HepG2 (cell line): ENCODE measurements at regions not wholly inside any gene's neighbourhood (a gene's known extent, or its start where the extent isn't known, plus 50 kb on each side); places are given as distances from the start of the nearest gene placed in this dataset.

Experiments
- ATAC-seq: fragments of 200-7000 bp; cut with Tn5 transposase; 3 replicates; pipeline ENCODE4 v1.9.1; 2020; ENCODE audit warnings: mild to moderate bottlenecking, moderate library complexity
- BruUV-seq: library from RNA; stranded (reverse); fragments of 400-500 nt; replicated peaks from 2 replicates; lab custom pipeline; 2021; lab: Mats Ljungman, UMichigan
- CTCF ChIA-PET: fragments of 300-600 bp; formaldehyde crosslinking; extraction: SDS; loops from one replicate; lab custom pipeline; 2021; ENCODE audit warnings: low total read pairs, inconsistent platforms, low intra/inter-chr PET ratio; lab: Yijun Ruan, JAX
- POLR2A ChIA-PET: fragments of 350-600 bp; sonication (Branson Sonifier 250); formaldehyde crosslinking; loops from one replicate; lab custom pipeline; 2020; ENCODE audit warnings: antibody characterized with exemption, inconsistent platforms; lab: Yijun Ruan, JAX
- DNase-seq: peaks from one replicate; pipeline ENCODE4 v3.0.0-alpha.2; 2015; ENCODE audit warnings: low spot score
- FAIRE-seq: peaks from 3 replicates; lab custom pipeline; 2011; peaks lifted over from hg19 to GRCh38; lab: Jason Lieb, UNC
- H2AFZ ChIP-seq: one replicate; pipeline ENCODE4 v1.6.1; 2011; ENCODE audit warnings: low read length, inconsistent platforms
- H3K27ac ChIP-seq: fragments of 300-600 bp; 3 replicates; pipeline ENCODE4 v1.8.0; 2011; ENCODE audit warnings: mixed run types, mild to moderate bottlenecking, mixed read lengths, low read length, inconsistent platforms; ENCODE audit not compliant: insufficient read depth; ENCODE audit errors: extremely low read length
- H3K27me3 ChIP-seq, 2 experiments: fragments of 200-600 bp in 1 of 2; 2 replicates in 1 of 2; 3 replicates in 1 of 2; pipeline versions ENCODE4 v1.6.0 to v1.8.0; 2011; ENCODE audit warnings: low read length in 2 of 2, mild to moderate bottlenecking in 2 of 2, moderate library complexity in 2 of 2, inconsistent platforms in 1 of 2; ENCODE audit not compliant: insufficient read depth in 2 of 2, control insufficient read depth in 1 of 2
- H3K36me3 ChIP-seq, 2 experiments: fragments of 200-600 bp in 1 of 2; replicated peaks in 1 of 2; 2 replicates in 1 of 2; 3 replicates in 1 of 2; pipeline versions ENCODE4 v1.5.1 to v1.8.0; 2011; ENCODE audit warnings: low read length in 2 of 2, inconsistent platforms in 1 of 2; ENCODE audit not compliant: insufficient read depth in 2 of 2, control insufficient read depth in 1 of 2
- H3K4me1 ChIP-seq: 2 replicates; pipeline ENCODE4 v1.5.1; 2012; ENCODE audit warnings: low read length, inconsistent platforms; ENCODE audit not compliant: insufficient read depth
- H3K4me2 ChIP-seq: 2 replicates; pipeline ENCODE4 v1.6.0; 2011; ENCODE audit warnings: low read depth, low read length, inconsistent platforms
- H3K4me3 ChIP-seq, 3 experiments: fragments of 200-600 bp in 1 of 3; sonication (generic), shearing (Covaris generic) in 1 of 3; replicated peaks in 1 of 3; 2 replicates each; pipeline ENCODE4 v1.5.1; 2011 to 2016; ENCODE audit warnings: low read length in 3 of 3, inconsistent platforms in 2 of 3, low read depth in 2 of 3, mild to moderate bottlenecking in 2 of 3, control low read depth in 1 of 3, mixed read lengths in 1 of 3; ENCODE audit not compliant: insufficient read depth in 1 of 3
- H3K79me2 ChIP-seq: one replicate; pipeline ENCODE4 v1.6.1; 2011; ENCODE audit warnings: low read length, inconsistent platforms; ENCODE audit not compliant: insufficient read depth
- H3K9ac ChIP-seq: 2 replicates; pipeline ENCODE4 v1.6.0; 2011; ENCODE audit warnings: mild to moderate bottlenecking, low read depth, low read length, inconsistent platforms; ENCODE audit not compliant: insufficient read depth
- H3K9me3 ChIP-seq: 2 replicates; pipeline ENCODE4 v1.5.1; 2012; ENCODE audit warnings: mild to moderate bottlenecking, low read length
- H4K20me1 ChIP-seq: 2 replicates; pipeline ENCODE4 v1.6.0; 2011; ENCODE audit warnings: inconsistent platforms, mild to moderate bottlenecking, low read length, moderate library complexity; ENCODE audit not compliant: insufficient read depth
- CEBPB ChIP-seq: IDR thresholded peaks from 2 replicates; pipeline ENCODE4 v1.6.1; 2011; ENCODE audit warnings: low read depth, low read length, improper control_type of control experiment, borderline replicate concordance
- ELF3 ChIP-seq: IDR thresholded peaks from 2 replicates; pipeline ENCODE4 v1.6.1; 2016; ENCODE audit warnings: missing genetic modification reagents, missing compliant biosample characterization
- HMGA1 ChIP-seq: sonication (generic); formaldehyde crosslinking; conservative IDR thresholded peaks from 2 replicates; pipeline ENCODE4 v1.4.0; 2020; ENCODE audit warnings: missing genetic modification reagents
- NR2C2 ChIP-seq: sonication (generic); formaldehyde crosslinking; IDR thresholded peaks from 2 replicates; pipeline ENCODE4 v1.4.0; 2020; ENCODE audit warnings: missing genetic modification reagents, mild to moderate bottlenecking, moderate library complexity, borderline replicate concordance
- REXO4 ChIP-seq: sonication (generic); formaldehyde crosslinking; IDR thresholded peaks from 2 replicates; pipeline ENCODE4 v1.8.0; 2022; ENCODE audit warnings: missing genetic modification reagents, mild to moderate bottlenecking, borderline replicate concordance
- SETDB1 ChIP-seq: sonication (generic); formaldehyde crosslinking; IDR thresholded peaks from 2 replicates; pipeline ENCODE4 v1.5.1; 2020; ENCODE audit warnings: missing genetic modification reagents, mild to moderate bottlenecking, borderline replicate concordance
- SP5 ChIP-seq: IDR thresholded peaks from 2 replicates; pipeline ENCODE4 v1.6.1; 2016; ENCODE audit warnings: low read depth, borderline replicate concordance
- TBX2 ChIP-seq: sonication (generic); formaldehyde crosslinking; IDR thresholded peaks from 2 replicates; pipeline ENCODE4 v1.5.0; 2020; ENCODE audit warnings: missing genetic modification reagents, mild to moderate bottlenecking, borderline replicate concordance
- XBP1 ChIP-seq: sonication (generic); formaldehyde crosslinking; IDR thresholded peaks from 2 replicates; pipeline ENCODE4 v1.5.0; 2020; ENCODE audit warnings: missing genetic modification reagents
- ZNF160 ChIP-seq: sonication (generic); formaldehyde crosslinking; IDR thresholded peaks from 2 replicates; pipeline ENCODE4 v1.8.0; 2022; ENCODE audit warnings: mild to moderate bottlenecking, inconsistent platforms, missing genetic modification reagents
- ZNF24 ChIP-seq: fragments of 450-650 bp; IDR thresholded peaks from 2 replicates; pipeline ENCODE4 v1.6.1; 2017; ENCODE audit warnings: antibody characterized with exemption, mild to moderate bottlenecking
- ZNF878 ChIP-seq: sonication (generic); formaldehyde crosslinking; IDR thresholded peaks from 2 replicates; pipeline ENCODE4 v1.8.1; 2023; ENCODE audit warnings: mild to moderate bottlenecking, missing genetic modification reagents, moderate library complexity
- ZNF891 ChIP-seq: sonication (generic); formaldehyde crosslinking; IDR thresholded peaks from 2 replicates; pipeline ENCODE4 v1.5.0; 2020; ENCODE audit warnings: mild to moderate bottlenecking, missing genetic modification reagents
- WGBS: methylation state at CpG from one replicate; pipeline ENCODE4 v1.1.6; 2017; ENCODE audit warnings: low lambda C conversion rate; 5-methylcytosine and 5-hydroxymethylcytosine counted together
- in situ Hi-C: cut with HindIII; loops from 2 replicates; pipeline ENCODE4 v1.10.0; 2017; ENCODE audit warnings: low pct_unique_long_range_greater_than_20kb; ENCODE audit not compliant: extremely low pct_ligation_motif_present
- intact Hi-C: fragments of 100-400 bp; cut with micrococcal nuclease; formaldehyde crosslinking; loops from one replicate; pipeline ENCODE4 v1.10.0; 2022; ENCODE audit not compliant: unreplicated experiment
- TF ChIP-seq, protein P1 (sequence below): sonication (generic); formaldehyde crosslinking; conservative IDR thresholded peaks from 2 replicates; pipeline ENCODE4 v1.4.0; 2020; ENCODE audit warnings: mild to moderate bottlenecking, missing genetic modification reagents, moderate library complexity
- TF ChIP-seq, protein P2 (sequence below): sonication (generic); formaldehyde crosslinking; conservative IDR thresholded peaks from 2 replicates; pipeline ENCODE4 v1.8.0; 2022; ENCODE audit warnings: missing genetic modification reagents
- TF ChIP-seq, protein P3 (sequence below): sonication (generic); formaldehyde crosslinking; IDR thresholded peaks from 2 replicates; pipeline ENCODE4 v1.5.1; 2020; ENCODE audit warnings: mild to moderate bottlenecking, missing genetic modification reagents, borderline replicate concordance
- TF ChIP-seq, protein P4 (sequence below): sonication (generic); formaldehyde crosslinking; IDR thresholded peaks from 2 replicates; pipeline ENCODE4 v1.4.0; 2020; ENCODE audit warnings: mild to moderate bottlenecking, low read depth, missing genetic modification reagents

DNA sequence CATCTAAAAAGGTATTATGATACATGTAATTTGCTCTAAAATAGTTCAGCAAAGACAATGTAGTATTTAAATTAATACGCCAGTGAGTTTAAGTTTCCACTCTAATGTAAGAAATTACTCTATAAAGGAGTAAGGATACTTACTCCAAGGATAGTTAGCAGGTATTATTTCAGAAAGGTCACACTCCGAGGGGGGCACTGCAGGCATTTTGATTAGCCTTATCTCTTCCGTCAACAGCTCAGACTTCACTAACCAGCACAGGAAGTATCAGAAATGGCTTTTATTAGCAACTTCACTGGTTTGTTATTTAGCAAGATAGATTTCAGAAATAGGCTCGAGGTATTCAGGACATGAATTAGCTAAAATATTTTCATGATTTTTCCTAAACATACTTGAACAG, 127.0 kb downstream of the COX18 start (continued):
- TF ChIP-seq CEBPB, result no peak
- TF ChIP-seq, protein P1, sequence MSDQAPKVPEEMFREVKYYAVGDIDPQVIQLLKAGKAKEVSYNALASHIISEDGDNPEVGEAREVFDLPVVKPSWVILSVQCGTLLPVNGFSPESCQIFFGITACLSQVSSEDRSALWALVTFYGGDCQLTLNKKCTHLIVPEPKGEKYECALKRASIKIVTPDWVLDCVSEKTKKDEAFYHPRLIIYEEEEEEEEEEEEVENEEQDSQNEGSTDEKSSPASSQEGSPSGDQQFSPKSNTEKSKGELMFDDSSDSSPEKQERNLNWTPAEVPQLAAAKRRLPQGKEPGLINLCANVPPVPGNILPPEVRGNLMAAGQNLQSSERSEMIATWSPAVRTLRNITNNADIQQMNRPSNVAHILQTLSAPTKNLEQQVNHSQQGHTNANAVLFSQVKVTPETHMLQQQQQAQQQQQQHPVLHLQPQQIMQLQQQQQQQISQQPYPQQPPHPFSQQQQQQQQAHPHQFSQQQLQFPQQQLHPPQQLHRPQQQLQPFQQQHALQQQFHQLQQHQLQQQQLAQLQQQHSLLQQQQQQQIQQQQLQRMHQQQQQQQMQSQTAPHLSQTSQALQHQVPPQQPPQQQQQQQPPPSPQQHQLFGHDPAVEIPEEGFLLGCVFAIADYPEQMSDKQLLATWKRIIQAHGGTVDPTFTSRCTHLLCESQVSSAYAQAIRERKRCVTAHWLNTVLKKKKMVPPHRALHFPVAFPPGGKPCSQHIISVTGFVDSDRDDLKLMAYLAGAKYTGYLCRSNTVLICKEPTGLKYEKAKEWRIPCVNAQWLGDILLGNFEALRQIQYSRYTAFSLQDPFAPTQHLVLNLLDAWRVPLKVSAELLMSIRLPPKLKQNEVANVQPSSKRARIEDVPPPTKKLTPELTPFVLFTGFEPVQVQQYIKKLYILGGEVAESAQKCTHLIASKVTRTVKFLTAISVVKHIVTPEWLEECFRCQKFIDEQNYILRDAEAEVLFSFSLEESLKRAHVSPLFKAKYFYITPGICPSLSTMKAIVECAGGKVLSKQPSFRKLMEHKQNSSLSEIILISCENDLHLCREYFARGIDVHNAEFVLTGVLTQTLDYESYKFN (CRISPR knock-in tag), result no peak
- no peak for TF ChIP-seq SP5

DNA sequence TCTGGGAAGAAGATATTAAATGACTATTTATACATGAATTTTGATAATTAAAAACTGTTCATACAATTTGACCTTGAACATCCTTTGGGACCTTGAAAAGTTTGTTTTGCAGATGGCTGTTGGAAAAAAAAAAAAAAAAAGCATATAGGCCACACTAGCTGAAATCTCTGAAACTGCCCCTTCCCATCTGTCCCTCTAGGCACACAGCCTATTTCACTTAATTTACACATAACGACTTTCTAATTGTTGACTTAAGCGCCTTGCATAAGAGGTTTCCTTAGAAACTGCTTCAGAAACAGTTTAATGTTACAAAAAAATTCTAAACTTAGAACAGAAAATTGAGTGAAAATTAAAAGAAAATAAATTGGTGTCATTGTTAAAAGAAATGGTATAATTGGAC, 131.0 kb downstream of the COX18 start:
- H3K4me2 ChIP-seq, result no peak overlapping the region
- 2% methylated on average over 2 of the region's 2 CpGs for WGBS
- FAIRE-seq (no peak), ATAC-seq (no peak), DNase-seq (no peak)
- no peaks in the 10 kb centered on the region for H3K27me3 ChIP-seq
- intact Hi-C loops, result no loop called here
- no peak overlapping the region for H3K27ac ChIP-seq
- H3K79me2 ChIP-seq, result no peaks in the 10 kb centered on the region
- no TSS peak for BruUV-seq
- H3K4me1 ChIP-seq, result no peaks in the 10 kb centered on the region
- H3K36me3 ChIP-seq, result no peaks in the 10 kb centered on the region
- no peak overlapping the region for H3K4me3 ChIP-seq
- H2AFZ ChIP-seq, result no peak overlapping the region
- POLR2A ChIA-PET, result no interaction called here
- H3K9ac ChIP-seq, result no peak overlapping the region
- H4K20me1 ChIP-seq, result no peaks in the 10 kb centered on the region
- no peaks in the 10 kb centered on the region for H3K9me3 ChIP-seq
- CTCF ChIA-PET, result no interaction called here
- in situ Hi-C loops, result no loop called here
- TF ChIP-seq ZNF878 (CRISPR knock-in tag) (no peak), ZNF160 (CRISPR knock-in tag) (no peak), REXO4 (CRISPR knock-in tag) (no peak), ZNF891 (CRISPR knock-in tag) (no peak), ZNF24 (no peak), HMGA1 (CRISPR knock-in tag) (no peak), ELF3 (CRISPR knock-in tag) (no peak), XBP1 (no peak), NR2C2 (CRISPR knock-in tag) (no peak), TBX2 (CRISPR knock-in tag) (no peak), SETDB1 (CRISPR knock-in tag) (no peak)
- TF ChIP-seq, protein P2, sequence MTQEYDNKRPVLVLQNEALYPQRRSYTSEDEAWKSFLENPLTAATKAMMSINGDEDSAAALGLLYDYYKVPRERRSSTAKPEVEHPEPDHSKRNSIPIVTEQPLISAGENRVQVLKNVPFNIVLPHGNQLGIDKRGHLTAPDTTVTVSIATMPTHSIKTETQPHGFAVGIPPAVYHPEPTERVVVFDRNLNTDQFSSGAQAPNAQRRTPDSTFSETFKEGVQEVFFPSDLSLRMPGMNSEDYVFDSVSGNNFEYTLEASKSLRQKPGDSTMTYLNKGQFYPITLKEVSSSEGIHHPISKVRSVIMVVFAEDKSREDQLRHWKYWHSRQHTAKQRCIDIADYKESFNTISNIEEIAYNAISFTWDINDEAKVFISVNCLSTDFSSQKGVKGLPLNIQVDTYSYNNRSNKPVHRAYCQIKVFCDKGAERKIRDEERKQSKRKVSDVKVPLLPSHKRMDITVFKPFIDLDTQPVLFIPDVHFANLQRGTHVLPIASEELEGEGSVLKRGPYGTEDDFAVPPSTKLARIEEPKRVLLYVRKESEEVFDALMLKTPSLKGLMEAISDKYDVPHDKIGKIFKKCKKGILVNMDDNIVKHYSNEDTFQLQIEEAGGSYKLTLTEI (CRISPR knock-in tag), result no peak
- TF ChIP-seq, protein P3, sequence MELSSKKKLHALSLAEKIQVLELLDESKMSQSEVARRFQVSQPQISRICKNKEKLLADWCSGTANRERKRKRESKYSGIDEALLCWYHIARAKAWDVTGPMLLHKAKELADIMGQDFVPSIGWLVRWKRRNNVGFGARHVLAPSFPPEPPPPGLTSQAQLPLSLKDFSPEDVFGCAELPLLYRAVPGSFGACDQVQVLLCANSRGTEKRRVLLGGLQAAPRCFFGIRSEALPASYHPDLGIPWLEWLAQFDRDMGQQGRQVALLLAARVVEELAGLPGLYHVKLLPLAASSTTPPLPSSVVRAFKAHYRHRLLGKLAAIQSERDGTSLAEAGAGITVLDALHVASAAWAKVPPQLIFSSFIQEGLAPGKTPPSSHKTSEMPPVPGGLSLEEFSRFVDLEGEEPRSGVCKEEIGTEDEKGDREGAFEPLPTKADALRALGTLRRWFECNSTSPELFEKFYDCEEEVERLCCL, result no peak
- TF ChIP-seq, protein P4, sequence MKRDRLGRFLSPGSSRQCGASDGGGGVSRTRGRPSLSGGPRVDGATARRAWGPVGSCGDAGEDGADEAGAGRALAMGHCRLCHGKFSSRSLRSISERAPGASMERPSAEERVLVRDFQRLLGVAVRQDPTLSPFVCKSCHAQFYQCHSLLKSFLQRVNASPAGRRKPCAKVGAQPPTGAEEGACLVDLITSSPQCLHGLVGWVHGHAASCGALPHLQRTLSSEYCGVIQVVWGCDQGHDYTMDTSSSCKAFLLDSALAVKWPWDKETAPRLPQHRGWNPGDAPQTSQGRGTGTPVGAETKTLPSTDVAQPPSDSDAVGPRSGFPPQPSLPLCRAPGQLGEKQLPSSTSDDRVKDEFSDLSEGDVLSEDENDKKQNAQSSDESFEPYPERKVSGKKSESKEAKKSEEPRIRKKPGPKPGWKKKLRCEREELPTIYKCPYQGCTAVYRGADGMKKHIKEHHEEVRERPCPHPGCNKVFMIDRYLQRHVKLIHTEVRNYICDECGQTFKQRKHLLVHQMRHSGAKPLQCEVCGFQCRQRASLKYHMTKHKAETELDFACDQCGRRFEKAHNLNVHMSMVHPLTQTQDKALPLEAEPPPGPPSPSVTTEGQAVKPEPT (CRISPR knock-in tag), result no peak
